GM18499 (cell line): ENCODE measurements at regions not wholly inside any gene's neighbourhood (a gene's known extent, or its start where the extent isn't known, plus 50 kb on each side); places are given as distances from the start of the nearest gene placed in this dataset.

Source experiments
- ATAC-seq: cut with Tn5 transposase; IDR thresholded peaks from one replicate; pipeline ENCODE4 v1.9.1; 2021; ENCODE audit warnings: moderate number of reproducible peaks; ENCODE audit not compliant: insufficient read depth, unreplicated experiment

DNA sequence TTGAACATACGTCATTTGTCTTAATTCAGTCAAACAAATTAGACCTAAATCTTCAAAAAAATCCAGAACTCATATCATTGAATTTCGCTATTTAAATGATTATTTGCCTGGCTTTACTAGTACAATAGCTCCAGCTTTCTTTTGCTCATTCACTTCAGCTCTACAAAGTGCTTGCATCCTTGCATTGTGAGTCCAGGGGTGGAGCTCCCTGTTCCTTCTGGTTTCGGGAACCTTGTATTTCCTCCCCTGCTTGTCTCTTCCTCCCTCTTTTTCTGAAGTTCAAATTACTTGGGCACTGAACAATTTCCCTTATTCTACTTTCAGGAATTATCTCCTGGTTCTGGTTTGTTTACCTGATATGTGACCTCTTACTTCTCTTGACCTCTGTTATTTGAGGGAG lies 58.1 kb upstream of the KITLG start:
- no peak for ATAC-seq

DNA sequence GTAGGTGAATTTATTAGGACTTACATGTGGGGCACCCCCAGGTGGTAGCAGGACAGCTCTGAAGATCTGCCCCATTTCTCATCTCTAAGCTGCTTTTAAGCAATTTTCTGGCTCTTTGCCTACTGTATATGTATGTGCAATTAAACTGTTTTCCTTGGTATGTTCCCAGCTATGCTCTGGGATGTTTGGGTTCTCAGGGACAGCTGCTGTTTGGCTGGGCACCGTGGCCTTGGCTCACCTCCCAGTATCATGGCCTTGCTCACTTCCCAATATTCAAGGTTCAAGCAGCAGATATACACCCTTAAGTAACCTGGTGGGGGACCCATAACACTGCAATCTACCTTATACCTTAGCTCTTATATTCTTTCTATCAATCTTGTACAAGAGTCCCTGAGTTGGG lies 53.7 kb upstream of the KITLG start:
- no peak for ATAC-seq

DNA sequence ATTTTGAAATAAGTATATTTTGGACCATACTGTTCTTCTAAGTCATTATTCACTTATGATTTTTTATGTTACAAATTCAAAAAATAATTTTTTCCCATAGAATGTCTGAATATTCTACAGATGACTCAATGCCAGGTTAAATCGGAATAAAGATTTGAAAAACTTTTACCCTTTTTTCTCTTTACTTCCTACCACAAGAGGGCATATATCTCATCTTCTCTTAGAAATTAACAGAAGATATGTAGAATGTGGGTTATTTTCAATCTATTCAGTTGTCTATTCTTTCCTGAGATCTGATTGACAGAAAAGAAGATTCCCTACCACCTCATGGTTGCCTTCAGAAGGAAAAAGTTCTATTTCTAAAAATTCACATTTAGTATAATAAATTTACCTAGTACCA lies 53.0 kb upstream of the KITLG start:
- no peak for ATAC-seq

DNA sequence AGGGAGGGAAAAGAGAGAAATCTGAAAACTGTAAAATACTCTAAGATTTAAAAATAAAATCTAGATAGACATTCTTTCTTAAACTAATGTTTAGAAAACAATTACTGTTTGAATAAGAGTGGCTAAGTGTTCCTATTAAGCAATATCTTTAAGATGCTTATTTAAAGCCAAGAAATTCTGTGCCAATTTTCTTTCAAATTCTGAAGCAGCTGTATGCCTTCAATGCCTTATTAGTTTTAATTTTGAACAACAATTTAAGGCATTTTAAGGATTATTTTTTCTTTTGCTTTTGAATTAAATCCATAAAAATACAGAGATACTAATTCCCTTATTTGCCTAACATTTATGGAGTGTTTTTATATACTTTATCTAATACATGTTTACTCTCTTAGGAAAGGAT lies 50.3 kb upstream of the KITLG start:
- ATAC-seq, result no peak
